GM18861 (cell line): ENCODE measurements at regions not wholly inside any gene's neighbourhood (a gene's known extent, or its start where the extent isn't known, plus 50 kb on each side); places are given as distances from the start of the nearest gene placed in this dataset.

Experiments
- ATAC-seq: cut with Tn5 transposase; IDR thresholded peaks from one replicate; pipeline ENCODE4 v1.9.1; 2021; ENCODE audit not compliant: unreplicated experiment

DNA sequence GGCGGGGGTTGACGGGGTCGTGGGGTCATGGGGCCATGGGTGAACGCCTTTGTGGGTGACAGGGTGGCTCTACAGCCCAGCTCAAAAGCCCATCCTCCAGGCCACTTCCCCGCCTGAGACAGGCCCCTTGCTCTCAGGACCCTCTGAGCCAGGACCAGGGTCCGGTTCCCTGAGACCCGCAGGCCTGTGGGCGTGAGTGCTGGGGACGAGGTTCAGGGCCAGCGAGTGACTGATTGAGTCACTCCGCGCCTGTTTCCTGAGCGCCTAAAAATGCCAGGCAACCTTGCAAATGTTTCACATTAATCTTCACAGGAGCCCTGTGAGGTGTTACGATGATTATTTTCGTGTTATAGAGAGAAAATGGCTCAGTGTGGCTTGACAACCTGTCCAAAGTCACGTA lies 97.8 kb downstream of the ZNF674 start:
- peak; percentile 19 for ATAC-seq

DNA sequence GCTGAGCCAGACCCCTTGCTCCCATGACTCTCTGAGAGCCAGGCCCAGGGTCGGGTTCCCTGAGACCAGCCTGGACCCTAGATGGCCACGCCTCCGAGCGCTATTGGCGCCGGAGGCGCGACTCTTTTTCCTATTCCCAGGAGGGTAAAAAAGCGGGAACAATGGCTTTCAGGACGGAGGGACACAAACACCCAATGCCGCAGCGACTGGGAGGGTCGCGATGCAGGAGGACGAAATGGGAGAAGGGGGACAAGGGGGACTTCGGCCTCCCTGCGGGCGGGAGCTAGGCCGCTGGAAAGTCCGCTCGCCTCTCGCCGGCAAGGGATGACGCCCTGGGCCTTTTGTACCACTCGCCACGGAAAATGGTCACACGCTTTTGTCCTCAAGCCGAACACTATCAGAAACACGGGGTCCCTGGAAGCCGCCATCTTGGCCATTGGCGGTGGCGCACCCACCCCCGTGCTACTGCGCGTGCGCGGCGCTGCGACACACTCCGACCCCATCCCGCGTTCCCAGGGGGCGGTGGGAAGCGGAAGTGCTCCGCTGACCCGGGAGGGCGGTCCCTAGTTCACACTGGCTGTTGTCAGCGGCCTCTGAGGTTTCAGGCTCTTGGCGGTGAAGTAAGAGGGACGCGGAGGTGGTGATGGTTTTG lies 98.4 kb downstream of the ZNF674 start:
- ATAC-seq, result peak; percentile 83

DNA sequence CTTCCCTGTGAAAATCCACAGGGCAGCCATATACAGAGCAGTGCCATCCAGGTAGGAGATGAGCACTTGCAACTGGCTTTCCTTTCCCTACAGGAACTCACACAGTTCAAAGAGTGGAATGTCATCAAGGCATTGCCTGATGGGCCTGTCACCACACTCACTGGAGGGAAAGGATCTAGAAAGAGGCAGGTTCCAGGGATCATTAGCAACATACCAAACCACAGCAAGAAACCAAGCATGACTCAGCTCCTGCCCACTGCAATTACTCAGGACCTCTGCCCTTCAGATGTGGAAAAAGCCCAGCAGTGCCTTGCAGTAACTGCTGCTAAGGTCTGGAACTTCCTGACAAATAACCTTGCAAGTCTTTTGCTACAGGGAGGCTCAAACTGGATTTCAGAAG lies 101.2 kb downstream of the ZNF674 start:
- ATAC-seq, result no peak

DNA sequence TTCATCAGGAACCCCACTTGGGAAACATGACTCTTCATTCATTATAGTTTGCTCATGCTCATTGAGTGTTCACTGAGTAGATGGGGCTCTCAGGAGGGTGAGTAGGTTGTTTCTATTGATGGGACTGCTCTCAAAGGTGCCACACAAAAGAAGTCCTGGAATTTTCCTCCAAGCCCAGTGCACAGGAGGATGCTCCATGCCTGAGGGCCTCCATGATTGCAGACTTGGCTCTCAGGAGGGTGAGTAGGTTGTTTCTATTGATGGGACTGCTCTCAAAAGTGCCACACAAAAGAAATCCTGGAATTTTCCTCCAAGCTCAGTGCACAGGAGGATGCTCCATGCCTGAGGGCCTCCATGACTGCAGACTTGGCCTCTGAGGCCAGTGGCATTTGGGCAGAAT lies 108.5 kb downstream of the ZNF674 start:
- no peak for ATAC-seq

DNA sequence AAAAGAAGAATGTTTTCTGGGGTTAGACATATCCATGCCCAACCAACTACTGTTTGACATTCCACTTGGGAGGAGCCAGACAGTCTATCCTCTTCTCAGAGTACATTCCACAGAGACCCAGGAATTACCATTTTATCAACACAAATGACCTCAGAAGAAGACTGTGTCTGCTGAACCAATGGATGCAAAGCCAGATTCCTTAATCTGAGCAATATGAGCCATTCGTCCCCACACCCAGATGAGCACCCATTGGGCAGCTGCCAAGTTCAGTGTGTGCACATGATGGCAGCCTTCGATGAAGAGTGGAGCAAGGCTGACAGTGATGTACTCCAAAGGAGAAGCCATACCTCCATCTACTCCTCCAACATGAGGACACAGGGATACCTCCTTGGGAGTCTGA lies 111.3 kb downstream of the ZNF674 start:
- no peak for ATAC-seq

DNA sequence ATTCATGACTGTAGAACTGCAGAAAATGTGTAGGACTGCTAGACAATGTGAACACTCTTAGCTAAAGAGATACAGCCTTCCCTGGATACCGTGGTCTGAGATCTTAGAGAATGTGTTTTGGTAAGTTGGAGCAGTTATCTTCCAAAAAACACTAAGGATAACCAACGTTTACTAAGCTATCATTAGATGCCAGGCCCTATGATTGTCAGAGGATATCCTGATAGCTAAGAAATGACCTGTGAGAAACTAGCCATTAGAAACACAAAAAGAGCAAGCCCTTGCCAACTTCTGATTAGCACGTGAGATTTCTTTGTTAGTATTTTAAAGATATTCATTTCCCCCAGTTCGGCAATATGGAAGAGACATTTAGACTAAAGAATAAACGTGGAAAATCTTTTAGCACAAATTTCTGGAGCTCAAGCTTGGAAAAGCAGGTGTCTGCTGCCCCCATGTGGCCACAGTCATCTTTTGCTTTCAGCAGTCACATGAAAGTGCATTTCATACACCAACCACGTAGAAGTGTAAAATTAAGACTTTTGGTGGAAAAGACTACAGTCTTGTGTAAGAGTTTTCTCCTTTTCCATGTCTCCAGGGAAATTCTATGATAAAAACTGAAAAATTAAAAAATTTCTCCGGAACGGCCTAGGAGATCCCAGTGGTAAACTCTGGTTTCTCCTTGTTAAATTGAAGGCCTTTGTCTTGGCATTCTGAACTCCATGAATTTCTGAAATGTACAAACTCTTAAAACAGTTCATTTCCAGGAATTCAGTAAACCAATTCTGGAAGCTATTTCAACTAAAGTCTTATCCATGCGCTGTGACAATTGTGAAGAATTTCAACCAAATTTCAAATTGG lies 136.4 kb downstream of the ZNF674 start:
- no peak for ATAC-seq

DNA sequence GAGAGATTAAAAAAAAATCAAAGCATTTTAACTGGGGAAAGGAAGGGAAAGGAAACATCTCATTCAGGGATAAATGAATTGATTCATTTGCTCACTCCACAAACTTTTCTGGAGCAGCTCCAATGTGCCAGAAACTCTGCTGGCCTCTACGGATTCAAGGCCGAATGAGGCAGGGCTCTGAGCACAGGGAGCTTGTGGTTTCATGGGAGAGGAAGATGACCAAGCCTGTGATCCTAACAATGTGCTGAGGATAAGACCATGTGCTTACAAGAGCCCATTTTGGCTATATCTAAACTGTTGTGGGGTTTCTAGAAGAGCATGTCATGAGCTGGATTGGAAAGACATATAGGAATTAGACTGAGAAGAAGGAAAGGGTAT lies 137.5 kb downstream of the ZNF674 start:
- no peak for ATAC-seq

DNA sequence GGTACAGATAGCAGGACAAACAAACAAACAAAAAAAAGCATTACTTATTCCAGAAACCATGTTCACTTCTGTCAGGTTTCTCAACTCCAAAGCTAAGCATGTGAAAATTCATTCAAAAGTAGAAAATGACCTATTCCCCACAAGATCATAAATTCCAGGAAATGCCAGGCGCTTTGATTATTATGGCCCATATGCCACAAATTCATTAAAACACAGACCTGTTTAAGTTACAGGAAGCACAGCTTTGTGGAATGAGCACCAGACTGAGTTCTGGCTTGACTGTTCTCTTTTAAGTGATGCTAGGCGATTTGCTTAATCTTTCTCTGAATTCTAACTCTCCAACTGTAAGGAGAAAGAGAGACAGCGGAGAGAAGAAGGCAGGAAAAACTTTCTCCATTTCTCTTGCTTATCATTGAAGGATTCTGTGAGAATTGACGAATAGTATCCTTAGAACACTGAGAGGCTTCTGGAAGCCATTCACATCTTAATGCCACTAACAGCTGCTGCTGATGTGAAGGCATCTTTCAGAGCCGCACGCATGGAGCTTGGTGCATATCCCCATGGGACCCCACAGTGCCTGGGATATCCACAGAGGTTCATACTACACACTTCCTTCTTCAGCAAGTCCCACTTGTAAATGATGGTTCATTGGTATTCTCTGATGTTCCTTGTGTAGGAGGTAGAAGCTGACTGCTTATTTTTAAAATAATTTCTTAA lies 138.0 kb downstream of the ZNF674 start:
- no peak for ATAC-seq

DNA sequence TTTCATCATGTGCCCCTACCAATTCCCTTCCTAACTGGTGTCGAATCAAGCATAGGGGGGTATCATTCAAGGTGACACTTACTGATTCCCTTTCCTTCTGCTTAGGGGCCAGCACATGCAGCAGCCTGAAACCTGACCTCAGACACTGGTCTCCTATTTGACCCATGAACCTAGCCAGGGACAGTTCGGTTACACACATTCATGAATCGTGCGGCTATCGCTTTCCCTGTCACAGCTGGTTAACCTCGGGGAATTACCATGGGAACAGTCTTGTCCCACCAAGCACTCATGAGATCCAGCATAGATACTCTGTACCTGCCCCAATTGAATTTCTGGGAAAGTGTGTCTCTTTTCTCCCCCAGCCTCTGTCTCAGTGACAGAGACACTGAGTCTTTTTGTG lies 140.4 kb downstream of the ZNF674 start:
- no peak for ATAC-seq

DNA sequence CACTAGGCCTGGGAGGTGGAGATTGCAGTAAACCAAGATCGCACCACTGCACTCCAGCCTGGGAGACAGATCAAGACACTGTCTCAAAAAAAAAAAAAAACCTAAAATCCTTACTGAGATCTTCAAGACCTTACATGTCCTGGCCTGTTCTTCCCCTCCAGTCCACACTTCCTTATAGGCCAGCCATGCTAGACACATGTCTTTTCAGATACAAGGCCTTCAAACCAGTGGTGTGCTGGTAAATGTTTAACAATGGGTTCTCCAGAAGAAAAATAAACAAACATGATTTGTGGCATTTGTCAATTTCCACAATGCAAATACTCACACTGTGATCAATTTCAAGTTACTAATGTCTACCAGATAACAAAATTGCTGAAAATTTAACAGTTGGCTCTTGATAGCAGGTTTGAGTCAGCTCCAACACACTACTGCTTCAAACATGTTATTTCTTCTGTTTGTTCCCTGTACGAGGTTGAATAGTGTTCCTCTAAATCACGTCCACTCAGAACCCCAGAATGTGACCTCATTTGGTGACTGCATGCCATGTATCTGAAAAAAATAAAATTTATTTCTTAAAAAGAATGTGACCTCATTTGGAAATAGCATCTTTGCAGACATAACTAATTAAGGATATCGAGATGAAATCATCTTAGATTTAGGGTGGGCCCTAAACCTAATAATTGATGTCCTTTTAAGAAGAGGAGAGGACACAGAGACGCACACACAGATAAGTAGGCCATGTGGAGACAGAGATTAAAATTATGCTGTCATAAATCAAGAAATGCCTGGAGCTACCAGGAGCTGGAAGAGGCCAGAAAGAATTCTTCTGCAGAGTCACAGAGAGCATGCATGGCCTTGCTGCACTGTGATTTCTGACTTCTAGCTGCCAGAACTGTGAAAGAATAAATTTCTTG lies 144.4 kb downstream of the ZNF674 start:
- ATAC-seq, result no peak

DNA sequence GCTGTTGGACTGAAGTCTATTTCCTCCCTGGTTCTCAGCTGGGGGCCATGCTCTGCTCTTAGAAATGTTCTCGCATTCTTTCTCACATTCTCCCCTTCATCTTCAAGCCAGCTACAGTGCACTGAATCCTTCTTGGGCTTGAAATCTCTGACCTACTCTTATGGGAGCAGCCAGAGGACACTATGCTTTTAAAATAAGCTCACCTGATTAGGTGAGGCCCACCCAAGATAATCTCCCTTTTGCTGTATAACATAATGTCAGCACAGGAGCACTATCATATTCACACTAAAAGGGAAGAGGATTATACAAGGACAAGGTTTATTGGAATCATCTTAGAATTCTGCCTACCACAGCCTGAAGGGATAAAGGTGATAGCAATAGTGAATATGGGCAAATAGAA lies 146.3 kb downstream of the ZNF674 start:
- ATAC-seq, result no peak

DNA sequence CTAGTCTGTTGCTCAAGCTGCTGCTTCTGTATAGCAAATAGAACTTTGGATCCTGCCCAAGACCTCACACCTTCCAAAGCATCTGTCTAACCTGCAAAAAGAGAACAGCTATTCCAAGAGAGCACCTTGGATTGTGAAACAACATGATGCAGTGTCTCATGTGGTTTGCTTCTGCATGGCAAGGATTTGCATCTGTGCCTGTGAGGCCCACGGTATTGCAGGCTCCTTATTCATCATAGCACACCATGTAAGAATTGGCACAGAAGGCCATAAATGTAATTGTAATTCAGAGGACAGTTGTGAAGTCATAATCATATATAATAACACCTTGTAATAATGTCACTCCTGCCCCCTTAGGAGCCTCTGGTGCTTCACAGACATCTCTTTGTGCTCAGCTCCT lies 147.1 kb downstream of the ZNF674 start:
- ATAC-seq, result no peak

DNA sequence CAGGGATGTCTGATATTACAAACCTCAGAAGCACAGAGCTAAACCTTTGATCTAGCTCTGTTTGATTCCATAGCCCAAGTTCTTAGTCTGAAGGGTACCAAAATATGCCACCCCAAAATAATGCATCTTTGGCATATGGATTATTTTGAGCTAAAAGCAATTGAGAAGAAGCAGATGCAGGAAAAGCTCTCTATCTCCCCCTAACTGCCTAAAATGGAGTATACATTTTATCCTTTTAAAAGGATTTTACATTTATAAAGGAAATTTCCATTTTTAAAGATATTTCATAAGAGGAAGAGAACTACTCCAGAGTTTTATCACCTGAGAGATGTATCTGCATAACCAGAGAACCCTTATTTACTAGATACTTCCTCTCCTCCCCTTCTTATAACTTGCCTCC lies 158.7 kb downstream of the ZNF674 start:
- no peak for ATAC-seq

DNA sequence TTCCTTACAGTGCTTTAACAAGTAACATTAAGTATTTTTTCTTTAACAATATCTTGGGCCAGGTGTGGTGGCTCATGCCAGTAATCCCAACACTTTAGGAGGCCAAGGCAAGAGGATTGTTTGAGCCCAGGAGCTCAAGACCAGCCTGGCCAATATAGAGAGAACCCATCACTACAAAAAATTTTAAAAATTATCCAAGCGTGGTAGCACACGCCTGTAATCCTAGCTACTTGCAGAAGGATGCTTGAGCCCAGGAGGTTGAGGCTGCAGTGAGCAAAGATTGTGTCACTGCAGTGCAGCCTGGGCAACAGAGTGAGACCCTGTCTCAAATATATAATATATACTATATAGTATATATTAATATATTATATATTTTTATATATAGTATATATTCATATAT lies 162.2 kb downstream of the ZNF674 start:
- ATAC-seq, result no peak

DNA sequence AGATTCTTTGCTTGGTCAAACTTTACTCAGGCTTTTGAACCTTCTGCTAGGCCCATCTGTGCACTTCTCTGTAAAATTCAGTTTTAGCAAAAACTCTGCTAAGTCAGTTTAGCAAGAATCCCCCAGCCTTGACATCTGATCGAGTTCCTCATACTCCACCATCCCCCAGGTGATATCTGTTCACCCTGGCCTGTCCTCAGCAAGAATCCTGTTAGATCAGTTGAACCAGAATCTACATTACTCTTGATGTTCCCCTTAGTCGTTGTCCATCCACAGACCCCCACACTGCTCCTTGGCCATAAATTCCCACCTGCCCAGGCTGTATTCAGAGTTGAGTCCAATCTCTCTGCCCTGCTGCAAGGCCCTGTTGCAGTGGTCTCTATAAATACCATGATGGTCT lies 162.6 kb downstream of the ZNF674 start:
- ATAC-seq, result no peak

DNA sequence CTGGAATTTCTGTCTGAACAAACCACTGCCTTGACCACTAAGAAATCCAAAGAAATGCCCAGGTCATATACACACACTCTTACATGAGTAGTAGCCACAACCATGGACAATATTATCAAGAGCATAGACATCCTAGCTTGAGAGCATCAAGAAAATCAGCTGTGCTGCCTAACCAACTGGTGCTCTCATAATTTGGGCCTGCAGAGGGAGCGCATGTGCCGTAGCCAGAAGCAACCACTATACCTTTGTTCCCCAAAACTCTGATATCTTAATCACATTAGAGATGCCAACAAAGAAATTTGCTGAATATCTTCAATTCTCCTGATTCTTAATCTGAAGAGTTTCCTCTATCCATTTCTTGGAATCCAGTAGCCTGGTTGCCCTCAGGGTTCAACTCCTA lies 163.6 kb downstream of the ZNF674 start:
- ATAC-seq, result no peak

DNA sequence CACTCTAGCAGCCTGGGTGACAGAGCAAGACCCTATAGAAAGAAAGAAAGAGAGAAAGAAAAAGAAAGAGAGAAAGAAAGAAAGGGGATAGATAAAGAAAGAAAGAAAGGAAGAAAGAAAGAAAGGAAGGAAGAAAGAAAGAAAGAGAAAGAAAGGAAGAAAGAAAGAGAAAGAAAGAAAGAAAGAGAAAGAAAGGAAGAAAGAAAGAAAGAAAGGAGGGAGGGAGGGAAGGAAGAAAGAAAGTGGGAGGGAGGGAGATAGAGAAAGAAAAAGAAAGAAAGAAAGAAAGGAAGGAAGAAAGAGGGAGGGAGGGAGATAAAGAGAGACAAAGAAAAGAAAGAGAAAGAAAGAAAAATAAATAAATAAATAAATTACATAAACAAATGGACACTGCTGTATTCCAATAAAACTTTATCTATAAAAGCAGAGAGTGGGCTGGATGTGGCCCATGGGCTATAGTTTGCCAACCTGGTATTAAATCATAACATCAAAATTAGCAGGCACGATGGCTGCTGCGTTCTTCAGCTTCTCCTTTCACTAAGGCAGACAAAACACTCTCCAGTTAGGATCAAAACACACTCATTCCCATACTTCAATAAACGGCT lies 165.0 kb downstream of the ZNF674 start:
- no peak for ATAC-seq

DNA sequence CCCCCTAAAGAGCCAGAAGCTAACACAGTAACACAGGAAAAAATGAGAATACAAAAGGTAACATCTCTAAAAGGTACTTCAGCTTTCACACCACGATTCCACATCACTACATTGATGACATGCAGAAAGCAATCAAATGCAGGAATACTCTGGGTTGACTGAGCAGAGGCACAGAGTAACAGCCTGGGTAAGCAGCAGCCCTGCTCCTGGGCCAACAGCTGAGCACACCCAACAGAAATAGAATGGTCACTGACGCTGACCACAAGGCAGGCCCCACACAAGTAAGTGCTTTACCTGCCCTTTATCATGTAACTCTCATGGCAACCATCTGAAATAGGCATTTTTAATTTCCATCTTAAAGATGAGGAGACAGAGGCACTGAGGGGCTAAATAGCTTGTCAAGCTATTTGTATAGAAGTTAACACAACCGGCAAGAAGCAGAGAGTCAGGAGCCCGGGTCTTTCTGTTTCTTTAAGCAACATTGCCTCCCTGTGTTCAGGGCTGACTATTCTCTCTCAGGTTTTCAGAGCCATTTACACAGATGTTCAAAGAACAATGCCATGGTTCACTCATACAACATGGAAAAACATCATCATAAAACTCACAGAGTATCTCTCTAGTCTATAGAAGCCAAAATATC lies 168.9 kb downstream of the ZNF674 start:
- no peak for ATAC-seq

DNA sequence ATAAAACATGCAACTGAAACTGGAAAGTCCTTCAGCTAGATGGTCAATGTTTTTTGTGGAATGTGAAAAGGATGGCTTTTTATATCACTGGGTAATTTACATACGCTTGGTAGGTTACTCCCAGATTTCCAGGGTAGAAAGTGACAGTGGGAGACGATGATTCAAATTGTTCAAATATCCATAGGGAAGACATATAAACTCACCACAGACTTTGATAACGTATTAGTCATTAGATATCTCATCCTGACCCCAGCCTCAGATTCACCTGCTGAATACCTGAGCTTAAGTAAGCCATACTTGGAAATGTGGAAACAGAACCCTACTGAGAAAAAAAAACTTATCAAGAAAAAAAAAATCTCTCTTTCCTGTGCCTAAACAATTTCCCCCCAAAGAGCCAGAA lies 169.4 kb downstream of the ZNF674 start:
- ATAC-seq, result no peak

DNA sequence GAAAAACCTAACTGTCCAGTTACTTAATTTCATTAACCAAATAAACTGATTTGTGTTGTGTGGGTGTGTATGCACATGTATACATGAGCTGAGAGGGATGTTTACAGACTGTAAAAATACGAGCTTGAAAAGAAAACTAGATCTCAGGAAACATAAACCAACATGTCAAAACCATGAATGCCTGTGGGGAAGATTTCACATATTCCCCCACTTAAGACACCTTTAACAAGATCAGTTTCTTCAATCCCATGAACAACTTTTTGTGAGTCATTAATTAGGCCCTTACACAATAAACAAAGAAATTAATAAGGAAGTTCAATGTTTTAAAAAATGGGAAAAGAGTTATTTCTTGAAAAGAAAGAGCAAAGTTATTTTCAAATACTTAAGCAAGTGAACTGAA lies 170.8 kb downstream of the ZNF674 start:
- no peak for ATAC-seq
